HG03439 (cell line): ENCODE measurements at regions not wholly inside any gene's neighbourhood (a gene's known extent, or its start where the extent isn't known, plus 50 kb on each side); places are given as distances from the start of the nearest gene placed in this dataset.
"Not testable (repeated sequence)": the region's sequence is repeated elsewhere in the genome, so short reads cannot be mapped to it uniquely, and the experiment has no call there.

ENCODE experiments used
- ATAC-seq: cut with Tn5 transposase; IDR thresholded peaks from one replicate; pipeline ENCODE4 v1.9.1; 2021; ENCODE audit warnings: mild to moderate bottlenecking, moderate library complexity; ENCODE audit not compliant: unreplicated experiment

DNA sequence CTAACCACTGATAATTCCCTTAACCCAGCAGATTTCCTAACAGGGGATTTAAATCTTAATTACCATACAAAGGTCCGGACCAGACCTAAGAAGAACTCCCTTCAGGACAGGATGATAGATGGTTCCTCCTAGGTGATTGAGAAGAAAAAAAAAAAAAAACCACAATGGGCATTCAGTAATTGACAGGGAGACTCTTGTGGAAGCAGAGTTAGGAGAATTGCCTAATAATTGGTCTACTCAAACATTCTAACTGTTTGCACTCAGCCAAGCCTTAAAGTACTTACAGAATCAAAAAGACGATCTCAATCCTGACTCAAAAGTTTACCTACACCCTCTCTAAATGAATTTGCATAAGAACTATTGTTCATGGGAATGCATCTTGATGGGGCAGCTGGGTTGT is 844.7 kb upstream of the ACVR2A start:
- ATAC-seq, result not testable (repeated sequence)

DNA sequence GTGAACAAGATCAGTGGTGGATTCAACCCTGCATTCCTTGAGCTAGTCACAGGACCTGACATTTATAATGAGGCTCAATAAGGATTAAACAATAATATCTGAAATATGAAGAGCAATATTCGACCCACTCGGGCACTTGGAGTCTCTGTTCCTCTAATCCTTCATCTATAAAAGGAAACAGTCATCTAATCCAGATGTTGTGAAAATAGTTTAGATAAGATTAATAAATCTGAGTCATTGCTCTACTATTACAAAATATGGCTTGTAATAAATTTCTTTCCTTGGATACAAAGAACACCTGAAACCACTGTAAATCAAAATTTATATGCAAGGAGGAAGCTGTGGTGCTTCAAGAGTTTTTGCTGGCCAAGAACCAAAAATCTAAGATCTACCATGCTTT is 846.9 kb upstream of the ACVR2A start:
- no peak for ATAC-seq

DNA sequence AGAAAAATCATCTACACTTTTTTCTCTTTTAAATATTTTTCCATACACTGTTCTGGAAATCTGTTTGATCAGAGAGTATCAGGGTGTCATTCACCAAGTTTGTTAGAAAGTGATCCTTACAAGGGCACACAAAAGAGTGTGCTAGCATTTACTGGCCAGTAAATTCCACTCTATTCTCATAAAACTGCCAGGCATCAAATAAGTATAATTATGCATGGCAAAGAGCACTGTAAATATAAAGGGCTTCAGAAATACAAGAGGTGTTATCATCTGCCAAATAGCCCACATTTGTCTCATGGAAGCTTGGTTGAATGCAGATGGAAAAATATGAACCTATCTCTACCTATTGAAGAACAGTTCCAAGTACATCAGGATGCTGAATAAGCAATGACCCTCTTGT is 847.3 kb upstream of the ACVR2A start:
- ATAC-seq, result no peak

DNA sequence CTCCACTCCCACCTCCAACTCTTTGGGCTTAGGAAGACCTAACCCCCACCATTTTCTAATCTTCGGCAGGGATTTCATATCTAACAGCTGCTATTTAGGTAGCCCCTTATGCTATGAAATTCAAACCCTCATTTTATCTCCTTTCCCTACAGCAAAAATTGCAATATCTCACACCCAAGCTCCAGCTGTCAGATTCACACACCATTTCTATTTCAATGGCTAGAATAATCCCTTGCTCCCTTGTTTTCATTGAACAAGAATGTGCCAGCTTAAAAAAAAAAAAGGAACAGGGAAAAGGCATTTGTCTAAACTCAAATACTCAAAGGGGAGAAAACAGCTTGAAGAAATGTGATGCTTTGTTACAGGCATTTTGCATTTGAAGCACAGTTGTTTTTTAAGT is 850.6 kb upstream of the ACVR2A start:
- ATAC-seq, result no peak

DNA sequence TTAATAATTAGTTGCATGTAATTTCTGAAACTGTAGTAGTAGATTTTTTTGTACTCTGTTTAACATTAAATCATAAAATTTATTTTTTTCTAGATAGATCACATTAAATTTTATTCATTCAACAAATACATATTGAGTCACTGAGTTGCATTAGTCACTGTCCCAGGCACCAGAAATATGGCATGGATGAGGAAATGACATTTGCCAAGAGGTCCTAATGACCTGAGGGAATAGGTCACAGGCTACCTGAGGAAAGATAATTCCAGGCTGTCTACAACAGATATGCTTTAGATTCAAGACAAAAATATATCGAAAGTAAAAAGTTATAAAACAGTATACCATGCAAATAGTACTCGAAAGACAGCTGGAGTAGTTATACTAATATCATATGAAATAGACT is 852.4 kb upstream of the ACVR2A start:
- no peak for ATAC-seq

DNA sequence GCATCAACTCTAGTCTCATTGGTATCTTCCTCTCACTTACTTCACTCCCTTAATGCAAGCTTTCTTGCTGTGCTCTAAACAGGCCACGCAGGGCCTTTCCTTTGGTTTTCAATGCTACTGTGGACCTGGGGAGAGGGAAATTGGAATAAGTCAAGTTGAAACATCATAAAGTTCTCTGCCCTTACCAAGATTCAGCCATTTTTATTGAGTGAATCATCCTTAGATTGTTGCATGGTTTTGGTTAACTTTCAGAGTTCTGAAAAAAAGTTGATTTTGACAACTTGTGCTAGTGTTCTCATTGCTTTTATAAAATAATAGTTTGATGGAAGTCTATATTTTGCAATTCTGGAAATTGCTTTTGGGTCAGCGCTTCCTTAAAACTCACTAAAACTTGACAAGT is 852.8 kb upstream of the ACVR2A start:
- ATAC-seq, result no peak

DNA sequence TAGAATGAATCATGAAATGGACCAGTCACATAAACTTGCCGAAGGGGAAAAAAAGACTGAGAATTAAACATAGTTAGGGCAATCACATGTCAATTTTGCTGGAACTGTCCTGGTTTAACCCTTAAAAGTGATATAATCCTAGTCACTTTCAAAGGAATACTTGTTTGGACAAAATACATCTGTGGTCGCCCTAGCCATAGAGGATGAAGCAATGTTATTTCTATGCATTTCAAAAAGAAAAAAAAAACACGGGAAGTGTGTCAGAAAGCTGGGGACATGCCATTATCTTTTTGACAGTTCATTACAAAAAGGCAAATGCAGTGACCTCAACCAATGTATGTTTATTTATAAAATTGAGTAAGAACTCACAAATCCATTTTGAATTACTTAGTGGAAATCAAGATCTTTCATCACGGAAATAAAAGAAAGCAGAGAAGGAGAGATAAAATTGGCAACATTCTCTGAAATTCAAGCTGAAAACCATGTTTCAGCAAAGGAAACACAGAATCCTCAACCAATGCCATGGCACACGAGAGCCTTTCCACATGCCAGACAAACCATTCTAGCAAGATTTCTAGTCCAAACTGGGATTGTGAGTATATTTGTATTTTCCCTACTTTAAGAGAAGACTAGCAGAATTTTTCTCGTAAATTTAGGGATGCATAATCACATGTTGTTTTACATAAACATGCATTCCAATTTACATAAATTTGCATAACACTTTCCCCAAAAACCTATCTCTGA is 854.3 kb upstream of the ACVR2A start:
- no peak for ATAC-seq

DNA sequence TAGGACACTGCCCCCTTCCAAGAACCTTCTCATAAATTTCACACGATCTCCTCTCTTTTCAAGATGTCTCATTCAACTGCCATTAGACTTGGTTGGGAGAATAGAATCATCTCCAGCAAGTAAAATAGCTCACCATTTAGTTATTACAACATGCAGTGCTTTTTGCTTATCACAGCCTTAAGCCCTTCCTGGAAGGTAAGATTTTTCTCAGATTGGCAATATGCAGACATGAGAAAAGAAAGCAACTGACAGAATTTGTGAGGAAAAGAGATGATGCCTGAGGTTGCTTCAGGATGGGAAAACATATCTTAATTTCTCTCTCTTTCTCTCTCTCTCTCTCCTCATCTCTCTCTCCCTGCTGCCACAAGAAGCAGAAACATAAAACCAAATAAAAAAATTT is 855.1 kb upstream of the ACVR2A start:
- no peak for ATAC-seq

DNA sequence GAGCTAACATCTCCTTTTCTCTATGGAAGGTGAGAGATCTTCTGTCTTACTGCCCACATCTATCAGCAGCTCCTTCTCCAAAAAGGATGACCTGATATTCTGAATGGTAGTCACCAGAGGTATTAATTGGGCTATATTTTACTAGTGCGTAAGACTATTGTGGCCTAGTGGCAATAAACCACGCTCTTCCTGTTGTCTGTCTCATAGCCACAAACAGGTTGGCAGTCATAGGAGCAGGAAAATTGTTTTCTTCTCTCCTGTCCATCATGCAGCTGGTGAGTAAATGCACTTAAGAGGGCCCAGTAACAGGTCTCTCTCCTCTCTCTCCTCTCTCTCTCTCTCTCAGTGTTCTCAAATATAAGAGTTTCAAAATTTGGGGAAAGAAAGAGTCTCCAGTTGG is 856.8 kb upstream of the ACVR2A start:
- no peak for ATAC-seq

DNA sequence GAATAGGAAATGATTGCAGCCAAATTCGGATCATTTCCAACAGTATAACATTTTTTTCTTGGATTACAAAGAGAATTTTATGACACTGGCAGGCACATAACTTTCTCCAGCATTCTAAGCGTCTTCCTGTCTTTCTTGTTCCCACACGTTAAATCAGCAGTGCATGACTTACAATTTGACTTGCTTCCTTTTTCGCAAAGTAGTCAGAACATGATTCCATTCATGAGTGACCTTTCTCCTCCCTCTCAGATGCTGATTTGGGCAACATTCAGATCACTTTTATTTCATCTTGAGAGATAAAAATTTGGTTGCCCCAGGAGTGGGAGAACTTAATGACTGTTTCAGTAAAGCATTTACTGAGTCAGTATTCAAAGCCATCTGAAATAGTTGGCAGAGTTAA is 858.7 kb upstream of the ACVR2A start:
- no peak for ATAC-seq

DNA sequence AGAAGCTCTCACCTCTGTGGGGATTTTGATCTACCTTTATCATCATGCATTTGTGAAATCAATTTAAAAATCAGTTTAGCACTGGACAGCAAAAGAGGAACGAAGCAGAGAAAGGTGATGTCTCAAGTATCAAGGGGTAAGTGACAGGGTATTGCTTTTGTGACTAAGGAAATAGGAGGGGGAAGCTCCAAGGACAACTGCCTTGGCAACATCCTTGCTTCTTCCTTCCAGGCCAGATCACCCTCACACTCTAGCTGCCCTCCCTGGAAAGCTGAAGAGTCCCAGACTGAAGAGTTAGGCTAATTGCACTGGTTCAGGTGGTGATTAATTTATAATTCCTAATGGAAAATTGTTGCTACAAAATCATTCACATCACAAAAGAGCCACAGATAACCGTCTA is 859.1 kb upstream of the ACVR2A start:
- no peak for ATAC-seq

DNA sequence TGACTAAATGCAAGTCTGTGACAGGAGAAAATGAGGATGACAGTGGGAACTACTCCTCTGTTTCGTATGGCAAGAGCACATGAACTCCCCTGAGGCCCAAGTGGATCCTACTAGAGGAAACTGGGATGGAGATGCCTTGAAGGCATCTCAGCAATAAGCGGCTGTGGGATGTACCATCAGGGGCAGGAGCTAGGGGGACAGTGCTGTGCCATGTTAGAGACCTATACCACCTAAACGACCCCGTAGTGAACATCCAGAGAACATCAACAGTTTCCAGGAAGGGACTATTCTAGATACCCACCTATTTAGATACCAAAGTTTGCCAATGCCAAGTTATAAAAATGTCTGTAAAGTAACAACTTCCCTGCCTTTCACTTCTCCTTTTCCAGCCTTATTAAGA is 860.8 kb upstream of the ACVR2A start:
- ATAC-seq, result no peak

DNA sequence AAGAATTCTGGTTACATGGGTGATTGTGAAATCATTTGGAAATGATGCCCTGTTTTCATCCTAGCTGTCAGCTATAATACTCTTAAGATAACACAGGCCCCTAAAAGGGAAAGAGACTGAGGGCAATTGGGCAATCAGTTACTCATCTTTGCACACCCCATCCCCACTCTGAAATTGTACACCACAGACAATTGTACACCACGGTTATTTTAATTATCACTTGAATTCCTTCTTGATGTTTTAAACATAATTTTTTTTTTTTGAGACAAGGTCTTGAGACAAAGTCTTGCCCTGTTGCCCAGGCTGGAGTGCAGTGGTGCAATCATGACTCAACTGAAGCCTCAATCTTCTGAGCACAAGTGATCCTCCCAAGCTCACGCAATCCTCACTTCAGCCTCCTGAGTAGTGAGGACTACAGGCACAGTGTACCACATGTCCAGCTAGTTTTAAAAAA is 862.4 kb upstream of the ACVR2A start:
- ATAC-seq, result no peak

DNA sequence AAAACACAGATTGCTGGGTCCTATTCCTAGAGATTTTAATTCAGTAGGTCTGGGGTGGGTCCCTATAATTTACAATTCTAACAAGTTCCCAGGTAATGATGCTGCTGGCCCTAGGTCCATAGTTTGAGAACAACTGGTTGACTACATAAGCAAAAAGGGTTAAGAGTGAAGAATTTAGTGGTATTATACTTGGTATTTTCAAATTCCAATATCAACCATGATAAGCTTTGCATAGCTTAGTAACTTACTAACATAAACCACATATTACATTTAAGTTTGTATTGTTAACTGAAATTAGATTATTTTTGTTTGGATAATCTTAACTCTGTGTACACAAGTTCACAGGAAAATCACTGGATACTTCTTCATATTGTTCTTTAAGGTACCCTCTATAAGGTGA is 862.9 kb upstream of the ACVR2A start:
- ATAC-seq, result no peak

DNA sequence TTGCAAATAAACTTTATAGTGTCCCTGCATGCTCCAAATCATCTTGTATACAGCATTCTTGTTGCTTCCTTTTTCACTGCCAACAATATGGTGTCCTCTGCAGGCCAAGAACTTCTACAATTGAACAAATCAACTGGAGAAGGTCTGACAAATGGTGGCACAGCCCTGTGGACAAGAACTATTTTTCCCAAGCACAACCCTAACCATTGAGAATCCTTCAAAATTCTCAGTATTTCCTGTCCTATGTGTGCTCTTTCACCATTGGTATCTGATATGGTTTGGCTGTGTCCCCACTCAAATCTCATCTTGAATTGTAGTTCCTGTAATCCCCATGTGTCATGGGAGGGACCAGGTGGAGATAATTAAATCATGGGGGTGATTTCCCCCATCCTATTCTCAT is 865.1 kb upstream of the ACVR2A start:
- ATAC-seq, result no peak

DNA sequence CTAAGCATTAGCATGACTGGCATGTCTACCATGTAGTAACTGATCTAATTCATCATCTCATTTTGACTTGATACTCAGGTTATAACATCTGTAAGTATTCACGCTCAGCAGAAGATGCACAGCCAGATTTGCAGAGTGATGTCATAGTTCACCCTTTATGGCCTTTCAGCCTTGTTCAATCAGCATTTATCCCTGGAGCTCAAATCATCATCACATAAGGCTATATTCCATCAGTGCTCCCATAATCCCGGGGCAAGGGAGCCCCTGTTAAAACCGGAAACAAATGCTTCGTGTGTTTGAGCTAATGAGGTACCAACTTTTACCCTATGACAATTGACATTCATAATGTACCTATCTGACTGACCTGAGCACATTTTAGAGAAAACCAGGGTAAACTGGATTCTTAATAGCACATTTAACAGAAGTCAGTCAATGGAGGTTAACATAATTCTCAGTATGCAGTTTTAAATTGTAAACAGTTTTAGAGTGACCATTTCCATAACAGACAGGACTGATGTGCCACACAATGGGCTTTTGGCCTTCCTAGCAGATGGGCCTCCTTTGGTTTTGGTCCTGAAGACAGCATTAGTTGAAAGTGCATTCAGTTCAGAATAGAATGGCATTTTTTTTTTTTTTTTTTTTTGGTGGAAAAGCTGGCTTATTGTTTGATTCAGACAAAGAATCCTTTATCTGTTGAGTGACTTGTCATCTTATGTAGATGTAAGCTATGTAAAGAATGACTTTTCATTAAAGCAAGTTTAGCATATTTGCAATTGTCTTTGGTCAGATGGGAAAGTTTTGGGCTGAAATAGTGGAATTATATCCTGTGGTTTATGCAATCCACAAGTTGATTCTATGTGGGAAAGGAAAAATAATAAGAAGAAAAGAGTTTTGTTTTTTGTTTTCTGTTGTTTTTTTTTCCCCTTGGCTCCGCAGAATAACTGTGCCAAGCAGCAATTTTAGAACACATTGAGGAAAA is 866.0 kb upstream of the ACVR2A start:
- no peak for ATAC-seq

DNA sequence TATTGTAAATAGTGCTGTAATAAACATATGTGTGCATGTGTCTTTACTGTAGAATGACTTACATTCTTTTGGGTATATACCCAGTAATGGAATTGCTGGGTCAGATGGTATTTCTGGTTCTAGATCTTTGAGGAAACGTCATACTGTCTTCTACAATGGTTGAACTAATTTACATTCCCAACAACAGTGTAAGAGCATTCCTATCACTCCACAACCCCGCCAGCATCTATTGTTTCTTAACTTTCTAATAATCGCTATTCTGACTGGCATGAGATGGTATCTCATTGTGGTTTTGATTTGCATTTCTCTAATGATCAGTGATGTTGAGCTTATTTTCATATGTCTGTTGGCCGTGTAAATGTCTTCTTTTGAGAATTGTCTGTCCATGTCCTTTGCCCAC is 873.8 kb upstream of the ACVR2A start:
- ATAC-seq, result not testable (repeated sequence)

DNA sequence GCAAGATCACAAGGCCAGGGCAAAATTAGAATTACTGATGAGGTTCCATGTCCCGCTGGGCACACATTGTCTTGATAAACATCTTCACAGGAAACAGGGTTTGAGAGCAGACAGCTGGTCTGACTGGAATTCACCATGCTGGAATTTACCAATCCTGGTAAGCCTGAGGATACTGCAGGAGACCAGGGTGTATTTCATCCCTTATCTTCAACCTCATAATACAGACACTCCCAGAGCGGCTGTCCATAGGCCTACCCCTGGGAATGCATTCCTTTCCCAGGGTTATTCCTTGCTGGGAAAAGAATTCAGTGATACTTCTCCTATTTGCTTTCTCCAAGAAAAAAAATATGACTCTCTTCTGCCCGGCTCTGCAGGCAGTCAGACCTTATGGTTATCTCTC is 875.1 kb upstream of the ACVR2A start:
- ATAC-seq, result not testable (repeated sequence)

DNA sequence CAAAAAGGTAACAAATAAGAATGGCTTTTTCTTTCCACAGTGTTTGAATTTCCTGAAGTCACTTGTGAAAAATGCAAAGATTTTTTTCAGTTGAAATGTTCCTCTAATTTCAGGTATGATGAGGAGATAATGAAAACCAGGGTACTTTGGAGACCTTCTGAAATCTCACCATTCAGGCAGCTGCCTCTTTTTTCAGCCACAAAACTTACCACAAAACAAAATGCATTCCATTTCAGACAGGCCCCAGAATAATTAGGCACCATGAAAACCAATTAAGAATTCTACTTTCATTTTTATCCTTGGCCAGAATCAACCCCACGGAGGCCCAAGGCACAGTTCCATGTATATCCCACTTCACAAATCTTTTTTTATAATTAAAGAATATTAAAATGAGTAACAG is 880.3 kb upstream of the ACVR2A start:
- no peak for ATAC-seq

DNA sequence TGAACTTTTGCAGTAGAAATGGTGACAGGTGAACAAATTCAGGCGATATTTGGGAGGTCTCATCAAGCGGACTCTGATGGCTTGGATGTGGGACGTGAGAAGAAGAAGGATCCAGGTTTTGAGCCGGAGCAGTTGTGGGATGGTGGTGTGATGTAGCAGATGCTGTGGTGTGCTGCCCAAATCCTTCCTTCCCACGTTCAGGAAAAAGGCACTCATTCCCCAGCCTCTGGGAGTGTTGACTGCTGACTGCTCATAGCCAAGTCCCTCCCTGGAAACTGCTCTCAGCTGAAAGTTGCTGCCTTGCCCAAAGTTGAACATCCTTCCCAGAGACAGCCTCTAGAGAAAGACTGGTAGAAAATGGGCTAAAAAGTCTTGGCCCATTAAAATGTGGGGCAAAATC is 890.3 kb upstream of the ACVR2A start:
- no peak for ATAC-seq

DNA sequence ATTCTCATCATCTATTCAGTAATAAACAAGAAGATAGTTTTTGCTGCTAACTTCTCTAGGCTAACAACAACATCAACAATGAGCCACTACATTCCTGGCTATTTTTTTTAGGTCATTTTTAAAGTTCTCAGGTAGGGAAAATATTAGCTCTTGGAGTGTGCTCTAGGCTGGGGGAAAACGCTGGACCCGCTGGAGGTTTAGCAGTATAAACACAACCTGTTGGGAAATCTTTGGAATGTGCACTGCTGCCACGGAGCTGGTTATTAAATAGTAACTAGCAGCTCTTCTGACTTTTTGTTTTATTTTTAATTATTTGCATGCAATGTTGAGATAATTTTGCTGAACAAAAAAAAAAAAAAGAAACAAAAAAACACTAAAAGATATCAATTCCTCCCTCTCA is 892.1 kb upstream of the ACVR2A start:
- ATAC-seq, result no peak

DNA sequence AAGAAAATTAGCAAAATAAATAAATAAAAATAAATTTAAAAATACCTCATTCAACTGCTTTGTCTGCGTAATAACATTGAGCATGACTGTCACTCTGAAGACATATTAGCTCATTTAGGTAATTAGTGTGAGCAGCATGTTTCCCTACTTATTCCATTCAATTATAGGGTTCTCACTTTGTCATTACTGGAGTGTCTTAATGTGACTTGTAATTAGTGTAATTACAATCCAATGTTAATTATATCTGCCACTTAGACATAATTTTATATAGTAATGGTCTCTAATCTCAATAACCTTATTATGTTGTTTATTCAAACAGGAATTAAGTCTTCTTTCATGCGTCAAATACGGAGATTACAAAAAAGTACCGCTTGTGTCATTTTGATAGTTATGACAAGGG is 893.9 kb upstream of the ACVR2A start:
- no peak for ATAC-seq
